ENCODE measurements at regions not wholly inside any gene's neighbourhood (a gene's known extent, or its start where the extent isn't known, plus 50 kb on each side); places are given as distances from the start of the nearest gene placed in this dataset.

- no peak for TF ChIP-seq CTCF (IDR thresholded peaks at IDR 0.05; ENCODE audit: control insufficient read depth, insufficient read depth, low read depth, low read length, missing control alignments)
- DNase-seq (ENCODE audit: low read depth), result no peak
- H3K4me3 ChIP-seq (ENCODE audit: control insufficient read depth, low read depth, low read length), result no peak overlapping the region
Observed at GRCh38 chr20:51096582-51097267, 73.8 kb upstream of the KCNG1 start.

GRCh38 chr20:51095633-51096521, 73.0 kb upstream of the KCNG1 start:
- no peak for TF ChIP-seq CTCF (IDR thresholded peaks at IDR 0.05; ENCODE audit: control insufficient read depth, insufficient read depth, low read depth, low read length, missing control alignments)
- no peak for DNase-seq (ENCODE audit: low read depth)
- no peak overlapping the region for H3K4me3 ChIP-seq (ENCODE audit: control insufficient read depth, low read depth, low read length)

- no peak for TF ChIP-seq CTCF (IDR thresholded peaks at IDR 0.05; ENCODE audit: control insufficient read depth, insufficient read depth, low read depth, low read length, missing control alignments)
- DNase-seq (ENCODE audit: low read depth), result no peak
- no peak overlapping the region for H3K4me3 ChIP-seq (ENCODE audit: control insufficient read depth, low read depth, low read length)
Observed at GRCh38 chr20:51094221-51094620, 71.3 kb upstream of the KCNG1 start.

- no peak for TF ChIP-seq CTCF (IDR thresholded peaks at IDR 0.05; ENCODE audit: control insufficient read depth, insufficient read depth, low read depth, low read length, missing control alignments)
- H3K4me3 ChIP-seq (ENCODE audit: control insufficient read depth, low read depth, low read length), result no peak overlapping the region
- no peak for DNase-seq (ENCODE audit: low read depth)
Observed at GRCh38 chr20:51093240-51093763, 70.4 kb upstream of the KCNG1 start.

GRCh38 chr20:51092338-51092737, 69.4 kb upstream of the KCNG1 start:
- no peak for TF ChIP-seq CTCF (IDR thresholded peaks at IDR 0.05; ENCODE audit: control insufficient read depth, insufficient read depth, low read depth, low read length, missing control alignments)
- H3K4me3 ChIP-seq (ENCODE audit: control insufficient read depth, low read depth, low read length), result no peak overlapping the region
- no peak for DNase-seq (ENCODE audit: low read depth)

- TF ChIP-seq CTCF (IDR thresholded peaks at IDR 0.05; ENCODE audit: control insufficient read depth, insufficient read depth, low read depth, low read length, missing control alignments), result no peak
- DNase-seq (ENCODE audit: low read depth), result no peak
- H3K4me3 ChIP-seq (ENCODE audit: control insufficient read depth, low read depth, low read length), result no peak overlapping the region
Observed at GRCh38 chr20:51091406-51092195, 68.7 kb upstream of the KCNG1 start.

Data from AG09309 (cell line).